NT2/D1 (cell line): ENCODE measurements at regions not wholly inside any gene's neighbourhood (a gene's known extent, or its start where the extent isn't known, plus 50 kb on each side); places are given as distances from the start of the nearest gene placed in this dataset.

Experiments used
- DNase-seq: peaks from one replicate; pipeline ENCODE4 v3.0.0-alpha.2; 2011; ENCODE audit warnings: low read depth, low spot score
- H3K27me3 ChIP-seq: 2 replicates; pipeline ENCODE4 v1.6.0; 2011; ENCODE audit warnings: mild to moderate bottlenecking; ENCODE audit not compliant: insufficient read length, insufficient read depth
- H3K36me3 ChIP-seq: 2 replicates; pipeline ENCODE4 v1.6.1; 2011; ENCODE audit warnings: mild to moderate bottlenecking, low read length, mixed read lengths; ENCODE audit not compliant: insufficient read depth, insufficient read length
- H3K4me1 ChIP-seq: 2 replicates; pipeline ENCODE4 v1.5.1; 2011; ENCODE audit not compliant: insufficient read depth, insufficient read length
- H3K4me3 ChIP-seq: 2 replicates; pipeline ENCODE4 v1.5.1; 2011; ENCODE audit warnings: low read depth; ENCODE audit not compliant: insufficient read length
- H3K9ac ChIP-seq: 2 replicates; pipeline ENCODE4 v1.6.0; 2011; ENCODE audit warnings: low read depth; ENCODE audit not compliant: insufficient read length
- H3K9me3 ChIP-seq: 2 replicates; pipeline ENCODE4 v1.5.1; 2011; ENCODE audit warnings: mild to moderate bottlenecking, low read length; ENCODE audit not compliant: insufficient read depth
- SUZ12 ChIP-seq: IDR thresholded peaks from 2 replicates; pipeline ENCODE4 v1.6.1; 2011; ENCODE audit not compliant: insufficient read length, insufficient read depth; ENCODE audit errors: extremely low read depth
- YY1 ChIP-seq: IDR thresholded peaks from 2 replicates; pipeline ENCODE4 v1.6.1; 2011; ENCODE audit not compliant: insufficient read length, insufficient read depth
- ZNF274 ChIP-seq: IDR thresholded peaks from 2 replicates; pipeline ENCODE4 v1.6.1; 2011; ENCODE audit warnings: mild to moderate bottlenecking, low read depth, low read length

- Histone ChIP-seq H3K9ac (no peak overlapping the region), H3K4me3 (no peak overlapping the region), H3K36me3 (no peaks in the 10 kb centered on the region), H3K27me3 (no peaks in the 10 kb centered on the region), H3K4me1 (no peaks in the 10 kb centered on the region), H3K9me3 (no peaks in the 10 kb centered on the region)
- no peak for TF ChIP-seq ZNF274
- TF ChIP-seq SUZ12, result no peak
- TF ChIP-seq YY1, result no peak
- DNase-seq, result no peak
Observed at GRCh38 chr7:112596981-112597380, 116.2 kb downstream of the LSMEM1 start.

- H3K36me3 ChIP-seq, result no peaks in the 10 kb centered on the region
- H3K9ac ChIP-seq, result no peak overlapping the region
- no peak for TF ChIP-seq YY1
- no peak for TF ChIP-seq ZNF274
- no peak for TF ChIP-seq SUZ12
Observed at GRCh38 chr7:112603673-112604072, 122.9 kb downstream of the LSMEM1 start.

DNA sequence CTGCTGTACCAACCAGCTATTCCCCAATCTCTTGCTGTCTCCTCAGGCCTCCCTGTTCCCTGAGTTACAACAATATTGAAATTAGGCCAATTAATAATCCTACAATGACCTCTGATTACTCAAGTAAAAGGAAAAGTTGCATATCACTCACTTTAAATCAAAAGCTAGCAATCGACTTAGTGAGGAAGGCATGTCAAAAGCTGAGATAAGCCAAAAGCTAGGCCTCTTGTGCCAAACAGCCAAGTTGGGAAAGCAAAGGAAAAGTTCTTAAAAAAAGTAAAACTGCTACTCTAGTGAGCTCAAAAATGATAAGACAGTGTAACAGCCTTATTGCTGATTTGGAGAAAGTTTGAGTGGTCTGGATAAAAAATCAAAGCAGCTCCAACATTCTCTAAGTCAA, 129.8 kb downstream of the LSMEM1 start:
- Histone ChIP-seq H3K9ac (no peak overlapping the region), H3K9me3 (no peaks in the 10 kb centered on the region), H3K4me1 (no peaks in the 10 kb centered on the region), H3K36me3 (no peaks in the 10 kb centered on the region), H3K27me3 (no peaks in the 10 kb centered on the region), H3K4me3 (no peak overlapping the region)
- no peak for DNase-seq
- no peak for TF ChIP-seq ZNF274
- TF ChIP-seq YY1, result no peak
- TF ChIP-seq SUZ12, result no peak

More at GRCh38 chr7:112603673-112604072, 122.9 kb downstream of the LSMEM1 start:
- no peak for DNase-seq
- H3K9me3 ChIP-seq, result no peaks in the 10 kb centered on the region
- no peak overlapping the region for H3K4me3 ChIP-seq
- no peaks in the 10 kb centered on the region for H3K27me3 ChIP-seq
- H3K4me1 ChIP-seq, result no peaks in the 10 kb centered on the region

DNA sequence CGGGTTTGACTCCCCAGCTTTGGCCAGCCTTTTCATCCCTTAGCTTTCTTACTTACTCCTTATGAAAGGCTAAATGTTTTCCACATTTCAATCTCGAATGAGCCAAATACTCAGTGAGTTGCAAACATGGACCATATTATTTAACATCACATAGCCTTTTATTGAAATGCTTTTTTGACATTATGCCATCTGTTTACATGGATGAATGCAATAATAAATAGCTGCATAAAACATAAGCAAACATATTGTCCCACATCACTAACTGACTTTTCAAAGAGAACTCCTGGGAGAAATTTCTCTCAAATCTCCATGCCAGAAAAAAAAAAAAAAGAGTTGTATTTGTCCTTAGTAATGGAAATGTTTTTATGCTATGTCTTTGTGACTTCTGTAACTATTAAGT, 134.9 kb downstream of the LSMEM1 start:
- no peaks in the 10 kb centered on the region for H3K4me1 ChIP-seq
- H3K9ac ChIP-seq, result no peak overlapping the region
- H3K4me3 ChIP-seq, result no peak overlapping the region
- no peaks in the 10 kb centered on the region for H3K9me3 ChIP-seq
- no peaks in the 10 kb centered on the region for H3K27me3 ChIP-seq
- TF ChIP-seq YY1, result no peak
- no peak for TF ChIP-seq SUZ12
- TF ChIP-seq ZNF274, result no peak
- no peaks in the 10 kb centered on the region for H3K36me3 ChIP-seq
- no peak for DNase-seq

DNA sequence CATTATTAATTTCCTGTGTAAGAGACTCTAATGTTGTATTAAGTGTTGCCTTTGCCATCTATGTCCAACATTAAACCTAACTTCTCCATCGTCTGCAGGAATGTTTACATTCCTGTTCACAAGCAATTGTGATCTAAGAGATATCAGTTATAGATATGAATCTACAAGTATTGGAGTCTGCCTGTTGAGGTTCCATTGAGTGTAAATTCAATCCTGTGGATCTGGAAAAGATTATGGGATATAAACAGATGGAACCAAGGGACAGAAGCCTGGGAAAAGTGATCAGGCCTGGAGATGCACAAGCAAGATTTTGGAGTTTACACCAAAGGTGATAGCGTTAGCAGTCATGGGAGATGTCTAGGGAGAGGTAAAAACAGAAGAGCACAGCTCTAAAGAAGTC, 135.5 kb downstream of the LSMEM1 start:
- Histone ChIP-seq H3K4me3 (no peak overlapping the region), H3K27me3 (no peaks in the 10 kb centered on the region), H3K9me3 (no peaks in the 10 kb centered on the region), H3K4me1 (no peaks in the 10 kb centered on the region), H3K9ac (no peak overlapping the region), H3K36me3 (no peaks in the 10 kb centered on the region)
- no peak for DNase-seq
- TF ChIP-seq ZNF274, result no peak

DNA sequence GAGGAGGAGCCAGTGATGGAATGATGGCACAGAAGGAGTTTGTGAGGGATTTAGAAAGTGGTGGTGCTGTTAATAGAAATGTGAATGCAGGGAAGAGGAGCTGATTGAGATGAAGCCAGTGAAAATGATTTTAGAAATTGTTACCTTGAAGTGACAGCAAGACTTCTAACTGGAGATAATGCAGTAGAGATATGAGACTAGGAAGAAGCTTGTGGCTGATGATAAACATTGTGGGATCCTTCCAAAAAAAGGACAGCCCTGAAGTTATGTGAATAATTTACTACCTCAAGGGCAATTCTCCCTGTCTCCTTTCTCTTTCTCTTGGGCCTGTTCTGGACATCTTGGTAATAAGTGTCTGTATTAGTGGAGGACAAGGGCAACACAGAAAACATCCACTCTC, 138.6 kb downstream of the LSMEM1 start:
- H3K9me3 ChIP-seq, result no peaks in the 10 kb centered on the region
- H3K27me3 ChIP-seq, result no peaks in the 10 kb centered on the region
- H3K4me3 ChIP-seq, result no peak overlapping the region
- no peaks in the 10 kb centered on the region for H3K36me3 ChIP-seq
- H3K4me1 ChIP-seq, result no peaks in the 10 kb centered on the region
- DNase-seq, result no peak
- no peak overlapping the region for H3K9ac ChIP-seq
- TF ChIP-seq SUZ12 (no peak), ZNF274 (no peak), YY1 (no peak)

DNA sequence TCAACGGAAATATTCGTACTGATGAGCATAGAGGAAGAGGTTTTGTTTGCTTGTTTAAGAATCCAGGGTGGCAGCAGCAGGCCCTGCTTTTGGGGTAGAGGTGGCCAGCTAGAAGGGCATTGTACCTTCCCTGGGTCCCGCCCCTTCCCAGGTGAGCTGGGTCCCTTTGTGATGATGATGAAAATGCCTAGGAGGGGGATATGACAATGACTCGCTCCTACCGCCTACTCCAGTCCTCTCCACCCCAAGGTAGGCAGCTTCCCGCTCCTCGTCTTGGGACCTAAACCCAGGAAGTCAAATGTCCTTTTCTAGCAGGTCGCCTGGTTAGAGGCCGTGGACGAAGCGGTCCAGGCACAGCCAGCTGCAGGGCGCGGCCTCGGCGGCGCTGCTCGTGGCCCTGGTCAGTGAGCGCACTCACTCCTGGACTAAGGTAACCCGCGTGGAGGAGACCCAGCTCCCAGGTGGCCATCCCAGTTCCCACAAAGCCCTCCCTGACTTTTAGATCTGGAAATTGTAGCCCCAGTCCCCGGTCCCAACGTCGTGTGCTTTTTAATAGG, 141.4 kb downstream of the LSMEM1 start:
- no peak for DNase-seq
- no peak overlapping the region for H3K9ac ChIP-seq

More for the DNA sequence above, 141.4 kb downstream of the LSMEM1 start:
- Histone ChIP-seq H3K4me3 (no peak overlapping the region), H3K36me3 (no peaks in the 10 kb centered on the region), H3K27me3 (no peaks in the 10 kb centered on the region), H3K9me3 (no peaks in the 10 kb centered on the region), H3K4me1 (no peaks in the 10 kb centered on the region)
- no peak for TF ChIP-seq SUZ12
- no peak for TF ChIP-seq YY1
- TF ChIP-seq ZNF274, result no peak
